Adrenal gland (tissue), 9 donors: ENCODE measurements at regions not wholly inside any gene's neighbourhood (a gene's known extent, or its start where the extent isn't known, plus 50 kb on each side); places are given as distances from the start of the nearest gene placed in this dataset.

Experiments used
- DNase-seq, 7 donors: peaks; one replicate each; pipeline ENCODE4 v3.0.0-alpha.2; 2019 to 2020
- H3K27ac ChIP-seq, 5 donors: fragments of 200-600 bp; sonication (generic) in 4 of 5; 1 replicate in 3 of 5; 2 replicates in 2 of 5; pipeline versions ENCODE4 v1.5.1 to v1.8.0; 2016 to 2020; ENCODE audit warnings: mild to moderate bottlenecking in 1 of 5
- H3K27me3 ChIP-seq: fragments of 200-600 bp; 2 replicates; pipeline ENCODE4 v1.8.0; 2021
- H3K36me3 ChIP-seq, 2 donors: fragments of 200-600 bp; replicated peaks in 1 of 2; 1 replicate in 1 of 2; 2 replicates in 1 of 2; pipeline versions ENCODE4 v1.5.1 to v1.8.0; 2018 to 2022
- H3K4me1 ChIP-seq, 2 donors: fragments of 200-600 bp; replicated peaks in 1 of 2; 1 replicate in 1 of 2; 2 replicates in 1 of 2; pipeline versions ENCODE4 v1.5.1 to v1.8.0; 2018 to 2021
- H3K4me3 ChIP-seq, 4 donors: fragments of 200-600 bp; sonication (generic) in 3 of 4; one replicate each; pipeline ENCODE4 v1.5.1; 2016 to 2018
- H3K9me3 ChIP-seq, 3 donors: fragments of 200-600 bp; sonication (generic) in 1 of 3; replicated peaks in 1 of 3; 1 replicate in 2 of 3; 2 replicates in 1 of 3; pipeline versions ENCODE4 v1.5.1 to v1.8.0; 2016 to 2021
- CTCF ChIP-seq, 6 experiments: fragments of 450-650 bp in 4 of 6; fragments of 200-600 bp in 2 of 6; sonication (generic) in 1 of 6; IDR thresholded peaks; 1 replicate in 5 of 6; 2 replicates in 1 of 6; pipeline versions ENCODE4 v1.5.1 to v1.8.0; 2016 to 2021; ENCODE audit warnings: antibody characterized with exemption in 6 of 6, mild to moderate bottlenecking in 2 of 6, moderate library complexity in 1 of 6
- POLR2A ChIP-seq, 2 donors: fragments of 450-650 bp; IDR thresholded peaks; one replicate each; pipeline ENCODE4 v1.6.1; 2017; ENCODE audit warnings: antibody characterized with exemption in 2 of 2, mild to moderate bottlenecking in 2 of 2, moderate library complexity in 1 of 2
- WGBS, 4 donors: extraction: QIAGEN DNeasy Blood & Tissue Kit in 2 of 4; methylation state at CpG; one replicate each; pipeline versions ENCODE4 v1.1.5 to v1.1.7; 2013 to 2017; 5-methylcytosine and 5-hydroxymethylcytosine counted together
- intact Hi-C, 2 donors: fragments of 100-400 bp; cut with DNase I; formaldehyde crosslinking; loops; one replicate each; pipeline versions ENCODE4 v1.14.1 to v1.15.0; 2022 to 2023
- donor health status: healthy with polysubstance abuse.
- donor health status: Bipolar disorder and iron deficiency.
- donor health status: DM: yes; HTN: yes; CAD: no.
- donor health status: DM: no; HTN: no; CAD: no.
- donor health status: DM: no; HTN: no; CAD: no.

GRCh38 chrX:10828036-10828435 lies 207.7 kb upstream of the MID1 start:
- Histone ChIP-seq H3K9me3 (no peaks in the 10 kb centered on the region), H3K4me3 (no peak overlapping the region), H3K36me3 (no peaks in the 10 kb centered on the region), H3K27me3 (peaks cover 9% of the 10 kb centered on the region), H3K4me1 (no peaks in the 10 kb centered on the region), H3K27ac (no peak overlapping the region)
- intact Hi-C loops: no loop called here
- TF ChIP-seq CTCF (IDR thresholded peaks at IDR 0.05): no peak
- no peak for TF ChIP-seq POLR2A (IDR thresholded peaks at IDR 0.05)
- DNase-seq: no peak
- 87 to 96% (median 91%) methylated on average over 5 of the region's 5 CpGs for WGBS, 4 donors

GRCh38 chrX:10828640-10829039 lies 208.3 kb upstream of the MID1 start:
- Histone ChIP-seq H3K4me1 (no peaks in the 10 kb centered on the region), H3K27ac (no peak overlapping the region), H3K36me3 (no peaks in the 10 kb centered on the region), H3K9me3 (no peaks in the 10 kb centered on the region), H3K4me3 (no peak overlapping the region), H3K27me3 (peaks cover 9% of the 10 kb centered on the region)
- intact Hi-C loops: no loop called here
- no peak for TF ChIP-seq POLR2A (IDR thresholded peaks at IDR 0.05)
- TF ChIP-seq CTCF (IDR thresholded peaks at IDR 0.05): no peak
- no peak for DNase-seq
- WGBS, 4 donors: 65 to 87% (median 76%) methylated on average over 4 of the region's 4 CpGs

GRCh38 chrX:10831716-10832502 lies 211.5 kb upstream of the MID1 start:
- H3K27me3 ChIP-seq: peaks cover 9% of the 10 kb centered on the region
- intact Hi-C loops: no loop called here
- H3K9me3 ChIP-seq: no peaks in the 10 kb centered on the region
- no peaks in the 10 kb centered on the region for H3K4me1 ChIP-seq
- H3K27ac ChIP-seq: no peak overlapping the region
- 54 to 71% (median 65%) methylated on average over 8 of the region's 8 CpGs for WGBS, 4 donors
- TF ChIP-seq POLR2A (IDR thresholded peaks at IDR 0.05): no peak
- no peak for TF ChIP-seq CTCF (IDR thresholded peaks at IDR 0.05)
- H3K4me3 ChIP-seq: no peak overlapping the region
- DNase-seq: no peak
- no peaks in the 10 kb centered on the region for H3K36me3 ChIP-seq

GRCh38 chrX:10833299-10834169 lies 213.1 kb upstream of the MID1 start:
- no peaks in the 10 kb centered on the region for H3K4me1 ChIP-seq
- H3K36me3 ChIP-seq: no peaks in the 10 kb centered on the region
- H3K27ac ChIP-seq: no peak overlapping the region
- no peaks in the 10 kb centered on the region for H3K9me3 ChIP-seq
- DNase-seq: no peak
- H3K4me3 ChIP-seq: no peak overlapping the region
- TF ChIP-seq CTCF (IDR thresholded peaks at IDR 0.05) (no peak), POLR2A (IDR thresholded peaks at IDR 0.05) (no peak)
- peaks cover 9% of the 10 kb centered on the region for H3K27me3 ChIP-seq
- WGBS, 4 donors: 43 to 53% (median 46%) methylated on average over 7 to 13 of the region's 13 CpGs
- intact Hi-C loops: no loop called here
